Mesenchymal stem cell (in vitro differentiated cells and primary cell): ENCODE measurements at regions not wholly inside any gene's neighbourhood (a gene's known extent, or its start where the extent isn't known, plus 50 kb on each side); places are given as distances from the start of the nearest gene placed in this dataset.

Experiments used
- DNase-seq: peaks from one replicate; pipeline ENCODE4 v3.0.0-alpha.2; 2013
- H2AFZ ChIP-seq: one replicate; pipeline ENCODE4 v1.6.1; 2013; ENCODE audit warnings: low read depth, mild to moderate bottlenecking, control low read depth, inconsistent platforms, low read length, moderate library complexity
- H2AK5ac ChIP-seq: 2 replicates; pipeline ENCODE4 v1.6.1; 2013; ENCODE audit warnings: low read length, moderate library complexity, mild to moderate bottlenecking, inconsistent platforms; ENCODE audit not compliant: severe bottlenecking
- H2BK120ac ChIP-seq: one replicate; pipeline ENCODE4 v1.6.1; 2013; ENCODE audit warnings: low read depth, mild to moderate bottlenecking, inconsistent platforms, low read length, moderate library complexity
- H2BK12ac ChIP-seq, 2 experiments: one replicate each; pipeline ENCODE4 v1.6.1; 2013; ENCODE audit warnings: inconsistent platforms in 2 of 2, low read length in 2 of 2, mild to moderate bottlenecking in 2 of 2, moderate library complexity in 2 of 2, control low read depth in 1 of 2
- H2BK15ac ChIP-seq: one replicate; pipeline ENCODE4 v1.6.1; 2013; ENCODE audit warnings: mild to moderate bottlenecking, low read depth, inconsistent platforms; ENCODE audit not compliant: poor library complexity, severe bottlenecking
- H2BK5ac ChIP-seq: 2 replicates; pipeline ENCODE4 v1.6.1; 2013; ENCODE audit warnings: low read depth, mild to moderate bottlenecking, low read length, control low read depth, inconsistent platforms; ENCODE audit not compliant: poor library complexity, severe bottlenecking
- H3K14ac ChIP-seq, 2 experiments: one replicate each; pipeline ENCODE4 v1.6.1; 2013; ENCODE audit warnings: inconsistent platforms in 2 of 2, low read length in 2 of 2, control low read depth in 1 of 2, mild to moderate bottlenecking in 1 of 2, moderate library complexity in 1 of 2
- H3K18ac ChIP-seq, 2 experiments: one replicate each; pipeline ENCODE4 v1.6.1; 2013; ENCODE audit warnings: inconsistent platforms in 2 of 2, low read length in 2 of 2, control low read depth in 1 of 2, low read depth in 1 of 2, mild to moderate bottlenecking in 1 of 2
- H3K23ac ChIP-seq, 2 experiments: one replicate each; pipeline ENCODE4 v1.6.1; 2013; ENCODE audit warnings: inconsistent platforms in 2 of 2, low read length in 2 of 2, mild to moderate bottlenecking in 2 of 2, moderate library complexity in 2 of 2, control low read depth in 1 of 2
- H3K27ac ChIP-seq: 2 replicates; pipeline ENCODE4 v1.5.1; 2013; ENCODE audit warnings: mild to moderate bottlenecking, moderate library complexity, low read length, control low read depth, inconsistent platforms; ENCODE audit not compliant: poor library complexity, severe bottlenecking
- H3K27me3 ChIP-seq, 2 experiments: 2 replicates each; pipeline versions ENCODE4 v1.6.1 to v1.7.0; 2013; ENCODE audit warnings: low read length in 2 of 2, mild to moderate bottlenecking in 2 of 2, moderate library complexity in 2 of 2, control low read depth in 1 of 2, inconsistent platforms in 1 of 2; ENCODE audit not compliant: control insufficient read depth in 1 of 2, insufficient read depth in 1 of 2
- H3K36me3 ChIP-seq, 2 experiments: 2 replicates each; pipeline versions ENCODE4 v1.6.1 to v1.7.0; 2013; ENCODE audit warnings: low read length in 2 of 2, control low read depth in 1 of 2, inconsistent platforms in 1 of 2, low read depth in 1 of 2, mild to moderate bottlenecking in 1 of 2; ENCODE audit not compliant: insufficient read depth in 2 of 2, control insufficient read depth in 1 of 2
- H3K4ac ChIP-seq, 2 experiments: one replicate each; pipeline ENCODE4 v1.6.1; 2013; ENCODE audit warnings: inconsistent platforms in 2 of 2, low read length in 2 of 2, mild to moderate bottlenecking in 2 of 2, moderate library complexity in 2 of 2, control low read depth in 1 of 2, low read depth in 1 of 2
- H3K4me1 ChIP-seq: 2 replicates; pipeline ENCODE4 v1.6.1; 2013; ENCODE audit warnings: low read depth, low read length, control low read depth; ENCODE audit not compliant: control insufficient read depth, insufficient read depth
- H3K4me2 ChIP-seq: 2 replicates; pipeline ENCODE4 v1.6.1; 2013; ENCODE audit warnings: low read length, mild to moderate bottlenecking, inconsistent platforms; ENCODE audit not compliant: poor library complexity, severe bottlenecking
- H3K4me3 ChIP-seq, 2 experiments: 2 replicates each; pipeline versions ENCODE4 v1.5.1 to v1.7.0; 2013; ENCODE audit warnings: low read length in 2 of 2, mild to moderate bottlenecking in 2 of 2, control low read depth in 1 of 2, low read depth in 1 of 2; ENCODE audit not compliant: insufficient read depth in 1 of 2
- H3K79me1 ChIP-seq: replicated peaks from 2 replicates; pipeline ENCODE4 v1.6.1; 2013; ENCODE audit warnings: mild to moderate bottlenecking, control low read depth, low read length, inconsistent platforms; ENCODE audit not compliant: poor library complexity, severe bottlenecking
- H3K9ac ChIP-seq: 2 replicates; pipeline ENCODE4 v1.7.0; 2013; ENCODE audit warnings: mild to moderate bottlenecking, low read length, moderate library complexity
- H3K9me3 ChIP-seq: 2 replicates; pipeline ENCODE4 v1.7.0; 2013; ENCODE audit warnings: mild to moderate bottlenecking, low read length; ENCODE audit not compliant: control insufficient read depth
- H4K8ac ChIP-seq: one replicate; pipeline ENCODE4 v1.6.1; 2013; ENCODE audit warnings: inconsistent platforms, mild to moderate bottlenecking, low read length, moderate library complexity
- H4K91ac ChIP-seq: one replicate; pipeline ENCODE4 v1.6.1; 2013; ENCODE audit warnings: mild to moderate bottlenecking, low read length, inconsistent platforms
- WGBS: methylation state at CpG from one replicate; pipeline ENCODE4 v1.1.7; 2013; ENCODE audit warnings: mixed read lengths; 5-methylcytosine and 5-hydroxymethylcytosine counted together

GRCh38 chr18:46294318-46294717 lies 190.1 kb downstream of the HAUS1 start:
- H3K9me3 ChIP-seq = no peaks in the 10 kb centered on the region
- no peak overlapping the region for H3K23ac ChIP-seq
- H3K27ac ChIP-seq = no peak overlapping the region
- H3K79me1 ChIP-seq = no peaks in the 10 kb centered on the region
- H3K4me2 ChIP-seq = no peak overlapping the region
- H3K4me3 ChIP-seq = no peak overlapping the region
- H4K91ac ChIP-seq = no peak overlapping the region
- H2BK120ac ChIP-seq = no peak overlapping the region
- no peak overlapping the region for H4K8ac ChIP-seq
- no peaks in the 10 kb centered on the region for H3K36me3 ChIP-seq
- no peak overlapping the region for H3K18ac ChIP-seq
- 97% methylated on average over 3 of the region's 3 CpGs for WGBS
- H2AFZ ChIP-seq = no peak overlapping the region
- H2BK15ac ChIP-seq = no peak overlapping the region
- no peaks in the 10 kb centered on the region for H3K4me1 ChIP-seq
- H2AK5ac ChIP-seq = no peak overlapping the region
- H3K14ac ChIP-seq = no peak overlapping the region
- DNase-seq = no peak
- no peak overlapping the region for H3K4ac ChIP-seq
- no peak overlapping the region for H2BK12ac ChIP-seq
- H3K9ac ChIP-seq = no peak overlapping the region
- no peak overlapping the region for H2BK5ac ChIP-seq
- H3K27me3 ChIP-seq = peaks cover 0 to 25% of the 10 kb centered on the region in 2 experiments

GRCh38 chr18:46294751-46295150 lies 190.6 kb downstream of the HAUS1 start:
- Histone ChIP-seq H3K14ac (no peak overlapping the region), H3K9ac (no peak overlapping the region), H2BK5ac (no peak overlapping the region), H3K9me3 (no peaks in the 10 kb centered on the region), H2BK12ac (no peak overlapping the region), H3K79me1 (no peaks in the 10 kb centered on the region), H3K18ac (no peak overlapping the region), H2BK120ac (no peak overlapping the region), H3K4me1 (no peaks in the 10 kb centered on the region), H3K23ac (no peak overlapping the region), H2AK5ac (no peak overlapping the region), H3K4me2 (no peak overlapping the region), H3K27ac (no peak overlapping the region), H4K8ac (no peak overlapping the region), H3K27me3 (peaks cover 0 to 25% of the 10 kb centered on the region in 2 experiments), H2AFZ (no peak overlapping the region), H3K4me3 (no peak overlapping the region), H3K36me3 (no peaks in the 10 kb centered on the region), H3K4ac (no peak overlapping the region), H4K91ac (no peak overlapping the region), H2BK15ac (no peak overlapping the region)
- DNase-seq = no peak
- 98% methylated on average over 3 of the region's 5 CpGs for WGBS

GRCh38 chr18:46295416-46295815 lies 191.2 kb downstream of the HAUS1 start:
- Histone ChIP-seq H3K4me1 (no peaks in the 10 kb centered on the region), H2BK5ac (no peak overlapping the region), H3K27me3 (peaks cover 0 to 27% of the 10 kb centered on the region in 2 experiments), H4K8ac (no peak overlapping the region), H3K4me3 (no peak overlapping the region), H2BK15ac (no peak overlapping the region), H3K14ac (no peak overlapping the region), H3K4me2 (no peak overlapping the region), H3K18ac (no peak overlapping the region), H2AK5ac (no peak overlapping the region), H2AFZ (no peak overlapping the region), H2BK120ac (no peak overlapping the region), H4K91ac (no peak overlapping the region), H3K23ac (no peak overlapping the region), H3K79me1 (no peaks in the 10 kb centered on the region), H3K9me3 (no peaks in the 10 kb centered on the region), H3K36me3 (no peaks in the 10 kb centered on the region), H3K9ac (no peak overlapping the region), H3K4ac (no peak overlapping the region), H2BK12ac (no peak overlapping the region), H3K27ac (no peak overlapping the region)
- WGBS = 83% methylated on average over 5 of the region's 7 CpGs
- no peak for DNase-seq

- no peak overlapping the region for H3K27ac ChIP-seq
- no peaks in the 10 kb centered on the region for H3K4me1 ChIP-seq
- no peaks in the 10 kb centered on the region for H3K79me1 ChIP-seq
- H3K9ac ChIP-seq = no peak overlapping the region
- 73% methylated on average over 4 of the region's 4 CpGs for WGBS
- no peak overlapping the region for H2BK120ac ChIP-seq
- no peak overlapping the region for H2AK5ac ChIP-seq
- H3K18ac ChIP-seq = no peak overlapping the region
- H3K9me3 ChIP-seq = no peaks in the 10 kb centered on the region
- H4K8ac ChIP-seq = no peak overlapping the region
- H3K4me3 ChIP-seq = no peak overlapping the region
- H3K4ac ChIP-seq = no peak overlapping the region
- peaks cover 5 to 37% of the 10 kb centered on the region in 2 experiments for H3K27me3 ChIP-seq
- no peak overlapping the region for H2BK15ac ChIP-seq
- no peak overlapping the region for H3K23ac ChIP-seq
- no peak overlapping the region for H2BK12ac ChIP-seq
- H2AFZ ChIP-seq = no peak overlapping the region
- no peak for DNase-seq
- no peak overlapping the region for H3K14ac ChIP-seq
- no peak overlapping the region for H4K91ac ChIP-seq
- no peak overlapping the region for H2BK5ac ChIP-seq
- H3K36me3 ChIP-seq = no peaks in the 10 kb centered on the region
- no peak overlapping the region for H3K4me2 ChIP-seq
Measured at GRCh38 chr18:46296656-46297055, 192.5 kb downstream of the HAUS1 start.
